ENCODE measurements at regions not wholly inside any gene's neighbourhood (a gene's known extent, or its start where the extent isn't known, plus 50 kb on each side); places are given as distances from the start of the nearest gene placed in this dataset.

- DNase-seq = no peak
These were observed 560.0 kb upstream of the SALL1 start for GRCh38 chr16:51710905-51711563.

- no peak for DNase-seq
These were observed 559.1 kb upstream of the SALL1 start for GRCh38 chr16:51710186-51710585.

DNA sequence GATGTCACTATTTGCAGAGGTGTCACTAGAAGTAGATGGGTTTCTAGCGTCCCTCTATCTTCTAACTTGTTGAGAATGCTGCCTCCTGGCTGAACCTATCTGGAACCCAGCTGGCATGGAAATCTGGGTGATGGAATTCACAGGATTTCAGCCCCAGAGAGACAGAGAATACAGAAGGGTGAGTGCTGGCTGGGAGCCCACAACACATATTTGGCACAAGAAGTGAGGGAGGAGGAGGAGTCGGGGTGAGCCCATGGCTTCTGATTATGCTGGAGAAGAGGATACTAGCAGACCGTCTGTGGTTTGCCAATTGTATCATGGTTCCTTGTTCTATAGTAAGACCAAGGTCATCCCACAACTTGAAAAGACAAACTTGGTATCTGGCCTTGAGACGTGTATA is 557.8 kb upstream of the SALL1 start:
- no peak for DNase-seq

- no peak for DNase-seq
These were observed 556.6 kb upstream of the SALL1 start for GRCh38 chr16:51707666-51708065.

DNA sequence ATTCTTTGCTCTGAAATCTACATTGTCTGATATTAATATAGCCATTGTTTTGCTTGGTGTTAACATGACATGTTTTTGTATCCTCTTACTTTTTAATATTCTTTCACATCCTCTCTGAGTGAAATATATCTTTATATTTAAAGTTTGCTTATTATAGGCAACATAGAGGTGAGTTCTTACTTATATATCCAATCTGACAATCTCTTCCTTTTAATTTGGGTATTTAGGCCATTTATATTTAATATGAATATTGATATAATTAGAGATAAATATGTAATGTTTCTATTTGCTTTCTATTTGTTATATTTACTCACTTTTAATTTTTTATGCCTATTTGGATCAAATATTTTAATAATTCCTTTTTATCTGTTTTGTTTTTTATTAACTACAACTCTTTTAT is 554.1 kb upstream of the SALL1 start:
- DNase-seq = no peak

- no peak for DNase-seq
These were observed 550.0 kb upstream of the SALL1 start for GRCh38 chr16:51701025-51701424.

DNA sequence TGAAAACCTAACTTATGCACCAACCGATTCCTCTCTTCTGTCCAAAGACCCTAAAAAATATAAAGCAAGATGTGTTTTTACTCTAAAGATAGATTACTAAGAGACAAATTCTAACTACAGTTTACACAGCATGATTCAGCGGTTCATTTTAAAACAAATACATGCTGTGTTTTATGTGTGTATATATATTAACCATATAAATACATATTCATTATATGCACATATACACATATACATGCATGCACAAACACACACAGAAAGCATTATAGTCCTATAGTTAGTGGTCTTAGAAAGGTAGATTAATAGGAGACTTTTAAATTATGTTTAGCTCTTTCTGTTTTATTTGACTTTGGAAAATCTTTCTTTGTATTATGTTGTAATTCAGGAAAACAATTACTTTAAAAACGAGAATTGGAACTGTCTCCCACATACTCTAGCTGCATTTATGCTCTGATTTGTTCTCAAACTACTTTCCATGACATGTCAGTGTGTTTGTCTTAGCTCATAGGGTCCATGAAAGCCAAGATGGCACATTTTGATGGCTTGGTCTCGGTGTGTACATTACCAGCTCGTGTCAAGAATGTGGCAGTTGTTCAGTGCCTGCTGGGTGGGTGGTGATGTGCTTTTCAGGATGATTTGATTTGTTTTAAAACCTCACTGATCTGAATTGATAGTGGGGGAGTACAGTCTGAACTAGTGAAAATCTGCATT is 548.8 kb upstream of the SALL1 start:
- DNase-seq = no peak

- no peak for DNase-seq
These were observed 547.6 kb upstream of the SALL1 start for GRCh38 chr16:51698647-51699046.

- no peak for DNase-seq
These were observed 546.4 kb upstream of the SALL1 start for GRCh38 chr16:51697454-51697853.

GRCh38 chr16:51696376-51696775 is 545.3 kb upstream of the SALL1 start:
- DNase-seq = no peak

GRCh38 chr16:51691109-51691508 is 540.0 kb upstream of the SALL1 start:
- DNase-seq = no peak

GRCh38 chr16:51685498-51685897 is 534.4 kb upstream of the SALL1 start:
- no peak for DNase-seq

DNA sequence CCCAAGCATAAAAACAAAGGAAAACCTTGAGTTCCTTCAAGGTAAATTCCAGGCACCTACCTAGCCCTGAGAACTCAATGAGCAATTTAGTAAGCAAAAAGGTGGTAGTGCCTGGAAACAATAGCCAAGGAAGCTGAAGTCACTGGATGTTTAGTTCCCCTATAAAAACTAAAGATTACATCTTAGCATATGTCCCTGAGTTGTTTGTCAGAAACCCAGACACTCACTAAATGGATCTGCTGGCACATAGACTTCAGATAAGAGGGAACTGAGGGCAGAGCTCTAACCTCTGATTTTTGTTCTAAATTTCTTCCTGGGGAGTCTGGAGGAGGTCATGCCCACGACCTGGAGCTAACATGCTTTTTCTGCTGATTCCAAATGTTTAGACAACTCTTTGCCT is 532.8 kb upstream of the SALL1 start:
- DNase-seq = no peak

- no peak for DNase-seq
These were observed 531.8 kb upstream of the SALL1 start for GRCh38 chr16:51682905-51683304.

- no peak for DNase-seq
These were observed 523.5 kb upstream of the SALL1 start for GRCh38 chr16:51674615-51675014.

GRCh38 chr16:51670527-51670926 is 519.5 kb upstream of the SALL1 start:
- DNase-seq = no peak

DNA sequence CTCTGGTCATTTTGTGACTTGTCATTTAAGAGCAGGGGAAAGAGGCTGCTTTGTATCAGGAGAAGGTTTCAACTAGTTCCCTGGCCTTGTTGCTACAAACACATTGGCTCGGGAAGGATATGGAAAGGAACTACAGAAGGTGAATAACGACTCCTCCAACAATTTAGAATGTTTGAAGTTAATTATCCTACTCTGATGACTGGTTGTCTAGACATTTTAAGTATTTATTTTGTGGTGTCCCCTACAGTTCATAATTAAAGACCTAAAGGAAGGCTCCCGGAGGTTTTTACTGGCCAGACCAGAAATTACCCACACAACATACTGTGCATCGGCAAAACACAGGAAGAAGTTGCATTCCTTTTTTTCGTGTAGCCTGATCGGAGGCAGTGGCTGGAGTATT is 515.8 kb upstream of the SALL1 start:
- no peak for DNase-seq

DNA sequence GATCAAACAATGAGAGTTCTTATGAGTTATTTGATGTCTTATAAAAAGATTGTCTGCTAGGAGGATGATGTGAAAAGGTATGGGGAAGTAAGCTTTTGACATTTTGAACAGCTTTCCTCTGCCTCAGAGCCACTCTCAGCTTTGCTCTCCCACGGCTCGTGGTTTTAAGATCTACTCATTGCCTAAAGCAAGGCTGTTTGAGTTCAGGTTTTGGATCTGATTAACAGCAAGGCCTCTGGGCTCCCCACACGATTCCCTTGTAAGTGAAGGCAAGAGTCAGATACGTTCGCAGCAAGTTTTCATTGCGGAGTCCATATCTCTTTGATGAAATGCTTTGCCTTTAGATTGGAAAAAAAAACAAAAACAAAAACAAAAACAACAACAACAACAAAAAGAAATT is 515.0 kb upstream of the SALL1 start:
- no peak for DNase-seq

- DNase-seq = no peak
These were observed 514.4 kb upstream of the SALL1 start for GRCh38 chr16:51665436-51665998.

DNA sequence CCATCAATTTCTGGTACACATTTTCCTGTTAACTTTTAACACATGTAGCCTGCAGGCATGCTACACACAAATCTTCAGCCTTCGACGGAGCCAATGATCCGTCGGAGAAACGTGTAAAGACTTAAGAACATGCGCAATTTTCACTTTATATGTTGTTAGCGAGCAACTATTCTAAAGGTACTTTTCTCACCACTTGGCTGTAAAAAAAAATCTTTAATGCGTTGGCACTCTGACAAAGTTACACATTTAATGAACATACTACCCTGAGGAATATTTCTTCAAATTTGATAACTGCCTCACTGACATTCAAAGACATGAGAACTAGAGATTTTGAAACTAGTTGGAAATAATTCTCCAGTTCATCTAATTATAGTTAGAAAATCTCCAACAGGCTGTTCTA is 507.5 kb upstream of the SALL1 start:
- no peak for DNase-seq

DNA sequence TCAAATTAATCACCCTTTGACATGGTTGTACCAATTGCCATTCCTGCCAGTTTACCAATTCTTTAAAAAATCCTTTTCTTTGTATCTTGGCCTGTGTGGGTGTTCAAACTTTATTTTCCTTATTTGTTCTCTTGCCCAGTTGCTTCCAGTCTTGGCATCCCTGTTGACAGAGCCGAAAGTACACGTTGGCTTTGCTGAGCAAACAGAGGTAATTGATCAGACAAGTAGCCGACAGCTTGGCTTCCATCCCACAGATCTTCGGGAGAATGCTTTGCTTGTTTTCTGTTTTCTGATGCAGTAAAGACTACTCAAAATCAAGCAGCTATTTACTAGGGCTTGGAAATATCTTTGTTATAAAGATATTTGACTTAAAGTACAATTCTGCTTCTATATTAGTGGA is 506.8 kb upstream of the SALL1 start:
- DNase-seq = no peak

DNA sequence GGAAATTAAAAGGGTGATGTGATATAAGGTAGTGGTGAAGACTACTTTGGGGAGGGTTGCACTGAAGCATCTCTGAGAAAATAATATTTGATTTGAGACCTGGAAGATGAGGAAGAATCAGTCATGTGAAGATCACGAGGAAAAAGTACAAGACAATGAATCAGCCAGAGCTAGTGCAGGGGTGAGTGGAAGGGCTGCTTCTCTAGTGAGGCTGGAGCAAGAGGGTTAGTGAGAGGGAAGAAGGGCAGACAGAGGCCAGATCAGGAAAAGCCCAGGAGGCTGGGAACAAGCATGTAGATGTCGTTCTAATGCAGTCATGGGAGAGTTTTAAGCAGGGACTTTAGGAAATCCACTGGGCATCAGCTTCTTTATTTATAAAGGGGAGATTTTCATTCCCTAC is 504.2 kb upstream of the SALL1 start:
- DNase-seq = no peak

- DNase-seq = no peak
These were observed 500.0 kb upstream of the SALL1 start for GRCh38 chr16:51651061-51651466.

GRCh38 chr16:51649631-51650030 is 498.6 kb upstream of the SALL1 start:
- no peak for DNase-seq

GRCh38 chr16:51648526-51648925 is 497.5 kb upstream of the SALL1 start:
- no peak for DNase-seq
